Adrenal gland (tissue), 9 donors: ENCODE measurements at regions not wholly inside any gene's neighbourhood (a gene's known extent, or its start where the extent isn't known, plus 50 kb on each side); places are given as distances from the start of the nearest gene placed in this dataset.

Experiments
- DNase-seq, 7 donors: peaks; one replicate each; pipeline ENCODE4 v3.0.0-alpha.2; 2019 to 2020
- H3K27ac ChIP-seq, 5 donors: fragments of 200-600 bp; sonication (generic) in 4 of 5; 1 replicate in 3 of 5; 2 replicates in 2 of 5; pipeline versions ENCODE4 v1.5.1 to v1.8.0; 2016 to 2020; ENCODE audit warnings: mild to moderate bottlenecking in 1 of 5
- H3K27me3 ChIP-seq: fragments of 200-600 bp; 2 replicates; pipeline ENCODE4 v1.8.0; 2021
- H3K36me3 ChIP-seq, 2 donors: fragments of 200-600 bp; replicated peaks in 1 of 2; 1 replicate in 1 of 2; 2 replicates in 1 of 2; pipeline versions ENCODE4 v1.5.1 to v1.8.0; 2018 to 2022
- H3K4me1 ChIP-seq, 2 donors: fragments of 200-600 bp; replicated peaks in 1 of 2; 1 replicate in 1 of 2; 2 replicates in 1 of 2; pipeline versions ENCODE4 v1.5.1 to v1.8.0; 2018 to 2021
- H3K4me3 ChIP-seq, 4 donors: fragments of 200-600 bp; sonication (generic) in 3 of 4; one replicate each; pipeline ENCODE4 v1.5.1; 2016 to 2018
- H3K9me3 ChIP-seq, 3 donors: fragments of 200-600 bp; sonication (generic) in 1 of 3; replicated peaks in 1 of 3; 1 replicate in 2 of 3; 2 replicates in 1 of 3; pipeline versions ENCODE4 v1.5.1 to v1.8.0; 2016 to 2021
- CTCF ChIP-seq, 6 experiments: fragments of 450-650 bp in 4 of 6; fragments of 200-600 bp in 2 of 6; sonication (generic) in 1 of 6; IDR thresholded peaks; 1 replicate in 5 of 6; 2 replicates in 1 of 6; pipeline versions ENCODE4 v1.5.1 to v1.8.0; 2016 to 2021; ENCODE audit warnings: antibody characterized with exemption in 6 of 6, mild to moderate bottlenecking in 2 of 6, moderate library complexity in 1 of 6
- POLR2A ChIP-seq, 2 donors: fragments of 450-650 bp; IDR thresholded peaks; one replicate each; pipeline ENCODE4 v1.6.1; 2017; ENCODE audit warnings: antibody characterized with exemption in 2 of 2, mild to moderate bottlenecking in 2 of 2, moderate library complexity in 1 of 2
- WGBS, 4 donors: extraction: QIAGEN DNeasy Blood & Tissue Kit in 2 of 4; methylation state at CpG; one replicate each; pipeline versions ENCODE4 v1.1.5 to v1.1.7; 2013 to 2017; 5-methylcytosine and 5-hydroxymethylcytosine counted together
- intact Hi-C, 2 donors: fragments of 100-400 bp; cut with DNase I; formaldehyde crosslinking; loops; one replicate each; pipeline versions ENCODE4 v1.14.1 to v1.15.0; 2022 to 2023
- donor health status: healthy with polysubstance abuse.
- donor health status: Bipolar disorder and iron deficiency.
- donor health status: DM: yes; HTN: yes; CAD: no.
- donor health status: DM: no; HTN: no; CAD: no.
- donor health status: DM: no; HTN: no; CAD: no.

- no peak for DNase-seq
- H3K9me3 ChIP-seq = no peaks in the 10 kb centered on the region
- TF ChIP-seq POLR2A (IDR thresholded peaks at IDR 0.05) (no peak), CTCF (IDR thresholded peaks at IDR 0.05) (no peak)
- intact Hi-C loops = no loop called here
- H3K36me3 ChIP-seq = no peaks in the 10 kb centered on the region
- no peaks in the 10 kb centered on the region for H3K4me1 ChIP-seq
- H3K27me3 ChIP-seq = no peaks in the 10 kb centered on the region
- H3K4me3 ChIP-seq = no peak overlapping the region
- no peak overlapping the region for H3K27ac ChIP-seq
Measured at GRCh38 chr5:20678386-20678785, 690.4 kb upstream of the CDH18 start.

- H3K4me3 ChIP-seq = no peak overlapping the region
- no peaks in the 10 kb centered on the region for H3K4me1 ChIP-seq
- no peaks in the 10 kb centered on the region for H3K36me3 ChIP-seq
- H3K27me3 ChIP-seq = no peaks in the 10 kb centered on the region
- H3K27ac ChIP-seq = no peak overlapping the region
- no peak for DNase-seq
- peaks cover 0 to 6% (median 3%) of the 10 kb centered on the region in 3 donors for H3K9me3 ChIP-seq
- 56 to 74% (median 66%) methylated on average over 3 of the region's 3 CpGs for WGBS, 4 donors
- intact Hi-C loops = no loop called here
- no peak for TF ChIP-seq POLR2A (IDR thresholded peaks at IDR 0.05)
- TF ChIP-seq CTCF (IDR thresholded peaks at IDR 0.05) = no peak
Measured at GRCh38 chr5:20660588-20660987, 672.6 kb upstream of the CDH18 start.

- intact Hi-C loops = no loop called here
- no peak overlapping the region for H3K4me3 ChIP-seq
- H3K27ac ChIP-seq = no peak overlapping the region
- H3K9me3 ChIP-seq = peaks cover 0 to 6% (median 3%) of the 10 kb centered on the region in 3 donors
- no peaks in the 10 kb centered on the region for H3K36me3 ChIP-seq
- H3K4me1 ChIP-seq = no peaks in the 10 kb centered on the region
- TF ChIP-seq CTCF (IDR thresholded peaks at IDR 0.05) (no peak), POLR2A (IDR thresholded peaks at IDR 0.05) (no peak)
- H3K27me3 ChIP-seq = no peaks in the 10 kb centered on the region
- no peak for DNase-seq
Measured at GRCh38 chr5:20656262-20656661, 668.3 kb upstream of the CDH18 start.

GRCh38 chr5:20655211-20655610 lies 667.2 kb upstream of the CDH18 start:
- intact Hi-C loops = no loop called here

More at GRCh38 chr5:20655211-20655610, 667.2 kb upstream of the CDH18 start:
- WGBS, 4 donors = 74 to 80% (median 80%) methylated on average over 4 of the region's 4 CpGs
- no peak overlapping the region for H3K4me3 ChIP-seq
- H3K27ac ChIP-seq = no peak overlapping the region
- no peaks in the 10 kb centered on the region for H3K27me3 ChIP-seq
- no peaks in the 10 kb centered on the region for H3K36me3 ChIP-seq
- DNase-seq = no peak
- H3K9me3 ChIP-seq = peaks cover 0 to 6% (median 3%) of the 10 kb centered on the region in 3 donors
- no peaks in the 10 kb centered on the region for H3K4me1 ChIP-seq
- TF ChIP-seq CTCF (IDR thresholded peaks at IDR 0.05) = no peak
- TF ChIP-seq POLR2A (IDR thresholded peaks at IDR 0.05) = no peak
